PC-9 (cell line): ENCODE measurements at regions not wholly inside any gene's neighbourhood (a gene's known extent, or its start where the extent isn't known, plus 50 kb on each side); places are given as distances from the start of the nearest gene placed in this dataset.

ENCODE experiments used
- CTCF ChIP-seq: fragments of 200-600 bp; sonication (generic); conservative IDR thresholded peaks from 2 replicates; pipeline ENCODE4 v1.6.1; 2017; ENCODE audit warnings: mixed run types, antibody characterized with exemption, mild to moderate bottlenecking, moderate library complexity
- EZH2 ChIP-seq: fragments of 200-600 bp; sonication (generic); IDR thresholded peaks from 2 replicates; pipeline ENCODE4 v1.8.0; 2017; ENCODE audit warnings: antibody characterized with exemption, low read depth

GRCh38 chr13:33372251-33372919, 86.8 kb upstream of the STARD13 start:
- no peak for TF ChIP-seq EZH2
- TF ChIP-seq CTCF, result no peak
